ENCODE measurements at regions not wholly inside any gene's neighbourhood (a gene's known extent, or its start where the extent isn't known, plus 50 kb on each side); places are given as distances from the start of the nearest gene placed in this dataset.

DNA sequence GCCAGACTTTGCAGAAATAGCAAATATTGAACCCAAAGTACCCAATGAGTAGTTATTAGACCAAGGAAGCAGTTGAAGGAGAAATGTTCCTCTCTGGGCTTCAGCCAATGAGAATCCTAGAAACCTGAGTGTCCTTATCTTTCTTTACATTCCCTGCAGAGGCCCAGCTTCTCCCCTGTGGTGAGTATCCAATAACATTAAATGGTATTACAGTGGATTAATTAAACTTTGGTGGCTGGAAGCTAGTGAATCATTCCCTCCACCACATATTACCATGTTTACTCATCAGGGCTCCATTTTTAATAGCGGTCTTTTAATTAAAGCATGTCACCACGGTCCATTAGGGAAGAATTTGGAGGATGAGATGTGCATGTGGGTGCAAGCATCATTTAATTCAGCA is 74.0 kb downstream of the UNC5CL start:
- H3K9me3 ChIP-seq = no peaks in the 10 kb centered on the region
- TF ChIP-seq, protein P1, sequence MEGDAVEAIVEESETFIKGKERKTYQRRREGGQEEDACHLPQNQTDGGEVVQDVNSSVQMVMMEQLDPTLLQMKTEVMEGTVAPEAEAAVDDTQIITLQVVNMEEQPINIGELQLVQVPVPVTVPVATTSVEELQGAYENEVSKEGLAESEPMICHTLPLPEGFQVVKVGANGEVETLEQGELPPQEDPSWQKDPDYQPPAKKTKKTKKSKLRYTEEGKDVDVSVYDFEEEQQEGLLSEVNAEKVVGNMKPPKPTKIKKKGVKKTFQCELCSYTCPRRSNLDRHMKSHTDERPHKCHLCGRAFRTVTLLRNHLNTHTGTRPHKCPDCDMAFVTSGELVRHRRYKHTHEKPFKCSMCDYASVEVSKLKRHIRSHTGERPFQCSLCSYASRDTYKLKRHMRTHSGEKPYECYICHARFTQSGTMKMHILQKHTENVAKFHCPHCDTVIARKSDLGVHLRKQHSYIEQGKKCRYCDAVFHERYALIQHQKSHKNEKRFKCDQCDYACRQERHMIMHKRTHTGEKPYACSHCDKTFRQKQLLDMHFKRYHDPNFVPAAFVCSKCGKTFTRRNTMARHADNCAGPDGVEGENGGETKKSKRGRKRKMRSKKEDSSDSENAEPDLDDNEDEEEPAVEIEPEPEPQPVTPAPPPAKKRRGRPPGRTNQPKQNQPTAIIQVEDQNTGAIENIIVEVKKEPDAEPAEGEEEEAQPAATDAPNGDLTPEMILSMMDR (IDR thresholded peaks at IDR 0.05) = no peak
- intact Hi-C loops (cut with DNase I) = no loop called here
- peaks cover 3% of the 10 kb centered on the region for H3K4me1 ChIP-seq
- 83 to 97% (median 89%) methylated on average over 2 of the region's 2 CpGs for WGBS, 3 donors
- H3K36me3 ChIP-seq (ENCODE audit: insufficient read depth in 1 of 2, low read depth in 1 of 2) = no peaks in the 10 kb centered on the region
- DNase-seq = no peak
- no peaks in the 10 kb centered on the region for H3K27me3 ChIP-seq (ENCODE audit: insufficient read depth in 3 of 3, low read length in 2 of 3)
- no peak for ATAC-seq
- no peak overlapping the region for H3K27ac ChIP-seq
- H3K4me3 ChIP-seq = no peak overlapping the region

DNA sequence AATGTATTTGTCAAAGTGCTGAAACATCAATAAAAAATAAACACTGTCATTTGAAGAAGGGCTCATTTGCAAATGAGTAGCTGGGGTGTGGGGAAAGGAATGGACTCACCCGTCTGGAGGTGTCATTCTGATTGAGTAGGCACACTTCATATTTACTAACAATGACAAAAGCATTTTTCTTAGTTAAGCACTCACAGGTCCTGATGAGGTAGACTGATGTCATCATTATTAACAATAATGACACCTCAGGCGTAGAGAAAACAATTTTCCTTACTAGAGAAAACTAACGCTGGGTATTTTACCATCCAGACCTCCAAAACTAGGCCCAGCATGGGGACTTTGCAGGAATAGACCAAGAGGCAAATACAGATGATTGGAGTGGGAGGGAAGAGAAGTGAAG is 76.0 kb downstream of the UNC5CL start:
- Histone ChIP-seq H3K36me3 (ENCODE audit: insufficient read depth in 1 of 2, low read depth in 1 of 2) (no peaks in the 10 kb centered on the region), H3K4me3 (no peak overlapping the region), H3K9me3 (no peaks in the 10 kb centered on the region), H3K27ac (no peak overlapping the region), H3K4me1 (peaks cover 3% of the 10 kb centered on the region), H3K27me3 (ENCODE audit: insufficient read depth in 3 of 3, low read length in 2 of 3) (no peaks in the 10 kb centered on the region)
- 94 to 96% (median 94%) methylated on average over 3 of the region's 3 CpGs for WGBS, 3 donors
- DNase-seq = no peak
- no peak for ATAC-seq
- TF ChIP-seq, protein P1 (IDR thresholded peaks at IDR 0.05) = no peak
- intact Hi-C loops (cut with DNase I) = no loop called here

DNA sequence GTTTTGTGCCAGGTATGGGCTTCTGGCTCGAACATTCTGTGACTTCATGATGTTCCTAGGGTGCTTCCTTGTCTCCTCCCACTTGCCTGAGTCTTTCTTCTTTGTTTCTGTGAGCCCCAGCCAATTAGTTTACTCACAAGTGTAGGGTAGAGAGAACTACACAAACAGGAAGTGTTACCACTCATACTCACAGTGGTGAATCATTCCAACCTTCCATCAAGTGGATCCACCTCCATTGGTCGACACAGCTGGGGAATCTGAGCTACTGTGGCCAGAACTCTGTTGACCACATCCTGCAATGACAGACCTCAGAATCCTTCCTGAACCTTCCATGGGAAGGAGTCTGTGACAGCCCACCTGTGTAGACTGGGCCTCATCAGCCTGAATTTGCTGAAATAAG is 76.8 kb downstream of the UNC5CL start:
- peak in 3 of 4 donors; percentile 47 to 82 (median 62) for ATAC-seq
- intact Hi-C loops (cut with DNase I) = no loop called here
- Histone ChIP-seq H3K4me1 (peaks cover 3% of the 10 kb centered on the region), H3K4me3 (no peak overlapping the region), H3K36me3 (ENCODE audit: insufficient read depth in 1 of 2, low read depth in 1 of 2) (no peaks in the 10 kb centered on the region), H3K27ac (no peak overlapping the region), H3K27me3 (ENCODE audit: insufficient read depth in 3 of 3, low read length in 2 of 3) (no peaks in the 10 kb centered on the region), H3K9me3 (no peaks in the 10 kb centered on the region)
- TF ChIP-seq, protein P1 (IDR thresholded peaks at IDR 0.05) = no peak
- no peak for DNase-seq
- WGBS, 3 donors = 44 to 68% (median 47%) methylated on average over 2 of the region's 2 CpGs

DNA sequence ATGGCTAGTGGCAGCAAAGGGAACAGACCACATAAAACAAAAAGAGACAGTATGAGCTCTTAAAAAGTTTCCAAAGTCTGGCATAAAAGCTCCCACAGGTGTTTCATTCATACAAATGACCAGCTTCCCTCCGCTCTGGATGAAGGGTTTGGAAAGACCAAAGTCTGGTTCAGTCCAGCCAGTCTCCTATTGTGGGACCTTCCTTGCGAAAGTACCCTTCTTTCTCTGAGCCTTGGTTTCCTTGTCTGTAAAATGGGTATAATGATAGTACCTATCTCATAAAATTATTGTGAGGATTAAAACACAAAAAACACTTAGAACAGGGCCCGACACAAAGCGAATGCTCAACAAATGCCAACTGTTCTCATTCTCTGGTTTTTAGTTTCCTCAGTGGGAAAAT is 77.2 kb downstream of the UNC5CL start:
- no peak overlapping the region for H3K4me3 ChIP-seq
- intact Hi-C loops (cut with DNase I) = no loop called here
- H3K27ac ChIP-seq = no peak overlapping the region
- 89 to 97% (median 96%) methylated on average over 4 of the region's 4 CpGs for WGBS, 3 donors
- no peaks in the 10 kb centered on the region for H3K27me3 ChIP-seq (ENCODE audit: insufficient read depth in 3 of 3, low read length in 2 of 3)
- ATAC-seq = no peak
- peaks cover 3% of the 10 kb centered on the region for H3K4me1 ChIP-seq
- no peak for DNase-seq
- H3K36me3 ChIP-seq (ENCODE audit: insufficient read depth in 1 of 2, low read depth in 1 of 2) = no peaks in the 10 kb centered on the region
- TF ChIP-seq, protein P1 (IDR thresholded peaks at IDR 0.05) = no peak
- H3K9me3 ChIP-seq = no peaks in the 10 kb centered on the region

DNA sequence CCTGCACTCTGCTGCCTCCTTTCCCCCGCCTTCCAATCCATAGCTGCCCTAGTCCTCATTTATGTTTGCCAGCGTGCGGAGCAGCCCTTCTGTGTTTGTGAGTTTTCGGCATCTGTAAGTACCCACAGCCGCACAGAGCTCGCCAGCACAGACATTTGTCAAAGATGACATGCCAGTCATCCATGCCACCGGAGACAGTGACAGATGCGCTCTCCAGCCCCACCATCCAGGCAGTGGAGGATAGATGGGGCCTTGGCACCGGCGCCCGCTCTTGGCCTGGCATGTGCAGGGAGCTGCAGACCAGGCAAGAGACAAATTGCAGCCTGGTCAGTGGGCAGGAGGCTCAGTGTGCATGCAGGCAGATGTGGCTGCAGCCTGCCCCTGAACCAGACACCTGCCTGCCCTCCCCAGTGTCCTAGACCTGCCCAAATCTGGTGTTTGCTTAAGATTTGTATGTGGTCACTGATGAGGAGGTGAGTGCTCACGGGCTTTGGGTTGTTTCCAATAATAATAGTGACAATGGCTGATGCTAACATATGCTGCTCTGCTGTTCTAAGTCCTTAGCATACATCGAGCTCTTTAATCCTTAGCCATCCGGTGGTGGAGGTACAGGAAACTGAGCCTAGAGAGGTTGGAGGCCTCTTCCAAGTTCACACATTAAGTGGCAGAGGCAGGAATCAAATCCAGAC is 78.1 kb downstream of the UNC5CL start:
- ATAC-seq (peak; percentile 52 to 73 (median 58)), DNase-seq (peak in 1 of 2 donors; percentile 14)
- TF ChIP-seq, protein P1 (IDR thresholded peaks at IDR 0.05) = no peak
- 55 to 69% (median 56%) methylated on average over 14 of the region's 14 CpGs for WGBS, 3 donors
- Histone ChIP-seq H3K9me3 (no peaks in the 10 kb centered on the region), H3K36me3 (ENCODE audit: insufficient read depth in 1 of 2, low read depth in 1 of 2) (no peaks in the 10 kb centered on the region), H3K27ac (peak overlapping the region; percentile 10), H3K27me3 (ENCODE audit: insufficient read depth in 3 of 3, low read length in 2 of 3) (no peaks in the 10 kb centered on the region), H3K4me3 (no peak overlapping the region), H3K4me1 (peaks cover 3% of the 10 kb centered on the region)
- intact Hi-C loops (cut with DNase I) = no loop called here
